ENCODE measurements at regions not wholly inside any gene's neighbourhood (a gene's known extent, or its start where the extent isn't known, plus 50 kb on each side); places are given as distances from the start of the nearest gene placed in this dataset.

DNA sequence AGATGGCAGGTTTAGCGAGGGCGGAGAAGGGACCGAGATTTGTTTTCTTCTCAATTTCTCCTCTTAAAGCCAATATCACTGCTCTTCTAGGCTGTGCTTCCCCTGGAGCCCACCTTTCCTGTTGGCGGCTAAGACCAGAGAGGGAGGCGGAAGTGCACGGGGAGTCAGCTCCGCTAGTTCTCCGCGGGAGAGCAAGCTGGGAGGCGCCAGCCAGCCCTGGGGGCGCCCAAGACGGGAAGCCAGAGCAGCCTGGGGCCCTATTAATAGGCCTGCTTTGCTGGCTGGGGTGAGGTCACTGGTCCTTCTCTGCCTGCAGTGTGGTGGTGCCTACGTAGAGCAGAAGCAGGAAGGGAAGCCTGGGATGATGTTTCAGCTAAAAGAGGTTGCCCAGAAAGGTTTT is 61.6 kb downstream of the LSM5 start:
- no peak for DNase-seq (ENCODE audit: low read depth)

DNA sequence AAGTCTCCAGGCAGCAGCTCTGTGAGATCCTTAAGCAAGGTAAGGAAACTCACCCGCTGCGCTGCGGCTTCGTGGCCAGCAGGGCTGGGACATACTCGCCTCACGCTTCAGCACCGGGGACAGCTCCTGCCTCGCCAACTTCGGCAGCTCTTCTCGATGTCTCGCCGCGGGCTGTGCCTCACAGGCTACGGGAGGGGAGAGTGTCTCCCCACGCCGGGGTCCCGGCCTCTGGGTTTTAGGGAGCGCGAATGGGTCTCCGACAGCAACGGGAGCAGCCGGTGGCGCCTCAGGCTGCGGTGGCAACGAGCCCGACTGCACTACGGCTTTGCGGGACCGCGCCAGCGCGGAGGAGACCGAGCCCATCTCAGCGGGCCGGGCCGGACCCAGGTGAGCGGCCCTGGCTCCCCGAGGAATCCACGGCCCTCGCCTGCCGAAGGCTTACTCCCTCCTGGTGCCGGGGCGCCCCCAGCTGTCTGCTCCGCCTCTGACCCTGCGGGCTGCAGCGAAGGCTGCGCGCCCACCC is 62.4 kb downstream of the LSM5 start:
- DNase-seq (ENCODE audit: low read depth): peak; percentile 35

DNA sequence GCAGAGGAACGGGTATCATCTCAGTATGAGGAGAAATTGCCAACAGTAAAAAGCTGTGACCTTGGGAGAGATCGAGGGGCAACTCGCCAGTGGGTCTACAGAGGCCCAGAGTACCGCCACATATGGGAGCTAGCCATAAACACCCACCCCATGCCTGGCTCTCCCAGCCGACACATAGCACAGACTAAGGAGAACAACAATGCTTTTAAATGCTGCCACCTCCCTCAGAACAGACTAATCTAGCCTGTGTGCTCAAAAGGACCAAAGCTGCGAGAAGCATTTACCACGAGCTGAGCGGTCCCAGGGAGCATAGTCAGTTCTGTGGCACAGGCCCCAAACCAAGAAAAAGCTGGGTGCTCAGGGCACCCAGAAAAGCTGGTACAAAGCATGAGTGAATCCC is 73.3 kb downstream of the LSM5 start:
- DNase-seq (ENCODE audit: low read depth): no peak

DNA sequence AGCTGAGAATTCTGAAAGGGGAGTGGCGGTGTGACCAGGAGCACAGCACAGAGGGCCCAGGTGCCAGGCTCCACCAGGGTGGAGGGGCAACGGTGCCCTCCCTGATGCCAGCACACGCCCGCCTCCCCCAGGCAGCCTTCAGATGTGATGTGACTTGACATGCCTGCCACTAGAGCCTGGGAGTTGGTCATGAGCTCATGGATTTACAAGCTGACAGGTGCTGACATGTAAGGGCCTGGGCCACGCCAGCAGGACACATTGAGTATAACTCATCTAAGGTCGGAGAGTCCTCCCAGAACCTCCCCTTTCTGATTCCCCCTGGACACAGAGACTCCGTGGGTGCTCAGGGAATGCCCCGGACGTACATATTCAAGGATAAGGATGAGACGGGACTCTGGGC is 74.2 kb downstream of the LSM5 start:
- DNase-seq (ENCODE audit: low read depth): no peak

DNA sequence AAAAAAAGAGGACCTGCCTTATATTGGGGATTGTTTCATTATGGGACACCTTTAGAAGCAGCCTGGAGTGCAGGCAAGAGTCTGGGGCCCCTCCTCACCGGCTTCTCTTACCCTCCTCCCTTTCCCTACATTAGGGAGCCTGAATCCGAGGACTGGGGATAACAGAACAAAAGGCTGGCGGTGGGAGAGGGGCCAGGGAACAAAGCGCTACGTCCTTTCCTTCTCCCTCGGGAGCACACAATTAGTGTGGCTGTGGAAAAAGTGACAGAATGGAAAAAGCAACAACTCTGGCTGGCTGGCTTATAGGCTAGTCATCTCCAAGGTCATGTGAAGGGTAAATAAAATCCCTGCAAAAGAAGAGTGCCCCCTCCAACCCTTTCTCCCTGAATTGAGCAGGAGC is 74.7 kb downstream of the LSM5 start:
- DNase-seq (ENCODE audit: low read depth): no peak

DNA sequence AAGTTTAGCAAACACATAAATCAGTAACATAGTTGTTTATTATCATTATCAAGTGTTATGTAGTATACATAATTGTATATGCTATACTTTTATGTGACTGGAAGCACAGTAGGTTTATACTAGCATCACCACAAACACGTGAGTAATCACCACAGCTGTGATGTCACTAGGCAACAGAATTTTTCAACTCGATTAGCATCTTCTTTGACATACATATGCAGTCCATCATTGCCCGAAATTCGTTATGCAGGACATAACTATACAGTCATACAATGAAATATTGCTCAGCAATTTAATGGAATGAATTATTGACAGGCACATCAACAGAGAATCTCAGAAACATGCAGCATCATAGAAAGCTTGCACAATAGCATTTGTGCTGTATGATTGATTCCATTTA is 77.7 kb downstream of the LSM5 start:
- no peak for DNase-seq (ENCODE audit: low read depth)

DNA sequence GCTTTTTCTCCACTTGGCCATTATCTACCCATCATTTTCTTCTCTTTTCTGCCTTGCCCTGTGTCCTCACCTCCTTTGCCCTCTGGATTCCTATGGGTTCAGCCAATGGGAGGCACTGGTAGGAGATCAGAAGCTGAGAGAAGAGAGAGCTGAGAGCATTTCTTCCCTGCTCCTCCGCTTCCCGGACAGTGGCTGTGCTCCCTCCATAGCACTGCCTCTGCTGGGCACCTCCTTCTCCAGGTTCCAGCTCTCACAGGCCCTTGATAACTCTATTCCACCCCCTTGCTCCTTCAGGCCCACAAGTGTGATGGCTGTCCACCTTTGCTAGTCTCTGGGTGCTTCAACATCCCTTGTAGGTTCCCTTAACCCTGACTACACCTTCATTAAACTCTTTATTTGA is 79.6 kb downstream of the LSM5 start:
- no peak for DNase-seq (ENCODE audit: low read depth)

DNA sequence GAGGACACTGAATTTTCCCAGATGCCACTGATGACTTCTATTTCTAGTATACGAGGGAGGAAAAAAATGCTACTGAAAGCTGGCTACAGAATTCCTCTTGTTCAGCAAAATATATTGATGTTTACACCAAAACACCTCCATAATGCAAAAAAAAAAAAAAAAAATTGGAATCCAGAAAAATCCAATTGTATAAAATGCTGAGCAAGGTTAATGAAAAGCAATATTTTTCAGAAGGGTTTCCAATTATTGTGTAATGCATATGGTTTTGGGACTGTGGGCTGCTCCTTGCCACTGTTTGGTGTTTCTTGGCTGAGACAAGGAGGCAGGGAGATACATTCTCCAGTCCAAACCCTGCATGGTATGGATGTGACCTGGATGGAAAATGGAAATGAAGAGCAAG is 83.8 kb downstream of the LSM5 start:
- no peak for DNase-seq (ENCODE audit: low read depth)

DNA sequence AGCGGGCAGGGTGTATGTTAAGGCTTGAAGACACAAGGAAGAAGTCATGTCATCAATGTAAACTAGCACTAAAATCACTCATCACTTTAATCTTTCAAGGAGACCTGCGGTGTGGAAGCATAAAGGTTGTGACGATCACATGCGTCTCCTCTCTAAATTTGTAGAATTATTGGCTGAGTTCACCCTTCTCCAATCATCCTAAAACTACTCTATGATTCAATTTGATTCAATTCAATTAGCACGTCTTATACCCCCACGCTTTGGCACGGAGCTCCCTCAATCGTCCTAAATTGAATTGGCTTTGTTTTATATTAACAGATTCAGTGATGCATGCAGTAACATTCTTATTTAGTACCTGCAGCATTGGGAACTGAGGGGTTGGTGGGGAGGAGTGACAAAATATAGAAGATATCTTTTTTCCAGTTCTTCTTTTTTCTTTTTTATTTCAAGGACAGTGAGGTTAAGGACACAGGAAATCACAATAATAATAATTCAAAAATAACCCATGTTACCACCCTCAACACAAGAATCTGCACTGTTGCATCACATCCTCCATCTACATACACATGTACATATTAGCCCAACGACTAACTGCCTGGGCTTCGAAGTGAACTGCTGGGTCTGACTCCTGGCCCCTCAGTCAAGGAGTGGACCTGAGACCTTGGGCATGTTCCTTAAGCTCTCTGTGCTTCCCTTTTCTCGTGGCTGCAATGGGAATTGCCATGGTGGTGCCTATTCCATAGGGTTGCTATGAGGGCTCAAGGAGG is 86.5 kb downstream of the LSM5 start:
- DNase-seq (ENCODE audit: low read depth): no peak

DNA sequence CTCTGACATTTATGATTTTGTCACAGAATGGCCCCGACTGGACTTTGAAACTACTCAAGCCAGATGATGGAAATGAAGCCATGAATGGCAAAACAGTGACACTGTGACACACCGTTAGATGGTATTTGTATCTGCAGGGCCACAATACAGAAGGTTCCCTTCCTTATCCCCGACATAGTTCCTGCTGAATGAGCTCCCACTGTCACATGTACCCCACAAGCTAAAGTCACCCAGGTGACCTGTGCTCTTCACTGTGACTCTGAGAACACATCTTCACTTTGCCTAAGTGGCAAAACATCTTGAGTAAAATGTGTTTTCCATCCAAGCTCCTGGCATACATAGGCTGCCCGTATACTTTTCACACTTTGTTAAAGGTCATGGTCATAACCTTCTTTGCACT is 89.5 kb downstream of the LSM5 start:
- DNase-seq (ENCODE audit: low read depth): no peak

DNA sequence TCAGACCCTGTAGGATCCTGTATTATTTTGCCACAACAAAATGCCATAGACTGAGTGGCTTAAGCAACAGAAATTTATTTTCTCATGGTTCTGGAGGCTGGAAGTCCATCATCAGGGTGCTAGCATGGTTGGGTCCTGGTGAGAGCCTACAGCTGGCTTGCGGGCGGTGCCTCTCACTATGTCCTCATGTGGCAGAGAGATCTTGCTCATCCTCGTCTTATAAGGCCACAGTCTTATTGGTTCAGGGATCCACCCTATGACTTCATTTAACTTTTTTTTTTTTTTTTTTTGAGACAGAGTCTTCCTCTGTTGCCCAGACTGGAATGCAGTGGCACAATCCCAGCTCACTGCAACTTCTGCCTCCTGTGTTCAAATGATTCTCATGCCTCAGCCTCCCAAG is 90.9 kb downstream of the LSM5 start:
- DNase-seq (ENCODE audit: low read depth): no peak

DNA sequence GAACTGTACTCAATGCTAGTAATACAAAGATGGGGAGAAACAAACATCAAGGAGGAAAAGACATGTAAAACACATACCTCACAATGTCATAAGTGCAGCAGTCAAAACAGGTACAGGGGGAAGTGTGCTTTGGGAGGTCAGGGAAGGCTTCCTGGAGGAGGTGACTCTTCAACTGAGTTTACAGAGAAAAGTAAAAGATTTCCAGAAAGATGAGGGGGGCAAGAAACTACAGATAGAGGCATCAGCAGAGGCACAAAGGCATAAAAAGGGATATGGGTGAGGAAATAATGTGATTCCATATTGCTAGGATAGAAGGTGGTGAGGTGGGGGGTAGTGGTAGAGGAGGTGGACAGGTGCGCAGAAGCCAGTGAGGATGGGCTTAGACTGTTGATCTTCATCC is 95.0 kb downstream of the LSM5 start:
- DNase-seq (ENCODE audit: low read depth): no peak

DNA sequence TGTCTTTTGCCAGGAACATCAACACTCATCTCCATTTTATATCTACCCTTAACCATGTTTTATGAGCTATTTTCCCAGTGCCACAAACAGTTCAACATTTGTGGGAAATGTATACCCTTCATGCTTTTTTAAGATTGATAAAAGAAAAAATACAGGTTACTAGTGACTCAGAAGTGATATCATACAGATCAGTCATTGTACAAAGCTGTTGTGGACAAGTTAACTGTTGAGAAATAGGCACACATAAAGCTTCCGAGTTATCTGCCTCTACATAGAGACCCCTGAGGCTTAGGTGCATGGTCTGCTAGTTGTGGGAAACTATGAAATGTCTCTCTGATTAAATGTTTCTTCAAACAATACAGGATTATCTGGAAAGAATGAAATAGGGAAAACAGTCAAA is 96.3 kb downstream of the LSM5 start:
- DNase-seq (ENCODE audit: low read depth): no peak

DNA sequence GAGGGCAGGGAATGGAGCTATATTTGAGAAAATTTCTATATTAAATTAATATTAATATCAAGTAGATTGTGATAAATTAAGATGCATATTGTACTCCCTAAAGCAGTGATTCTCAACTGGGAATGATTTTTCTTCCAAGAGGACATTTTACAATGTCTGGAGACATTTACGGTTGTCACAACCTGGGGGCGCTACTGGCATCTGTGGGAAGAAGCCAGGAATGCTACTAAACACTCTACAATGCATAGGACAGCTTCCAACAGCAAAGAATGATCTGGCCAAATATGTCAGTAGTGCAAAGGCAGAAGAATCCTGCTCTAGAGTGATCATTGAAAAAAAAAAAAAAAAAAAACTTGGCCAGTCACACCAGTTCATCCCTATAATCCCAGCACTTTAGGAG is 100.0 kb downstream of the LSM5 start:
- DNase-seq (ENCODE audit: low read depth): no peak

DNA sequence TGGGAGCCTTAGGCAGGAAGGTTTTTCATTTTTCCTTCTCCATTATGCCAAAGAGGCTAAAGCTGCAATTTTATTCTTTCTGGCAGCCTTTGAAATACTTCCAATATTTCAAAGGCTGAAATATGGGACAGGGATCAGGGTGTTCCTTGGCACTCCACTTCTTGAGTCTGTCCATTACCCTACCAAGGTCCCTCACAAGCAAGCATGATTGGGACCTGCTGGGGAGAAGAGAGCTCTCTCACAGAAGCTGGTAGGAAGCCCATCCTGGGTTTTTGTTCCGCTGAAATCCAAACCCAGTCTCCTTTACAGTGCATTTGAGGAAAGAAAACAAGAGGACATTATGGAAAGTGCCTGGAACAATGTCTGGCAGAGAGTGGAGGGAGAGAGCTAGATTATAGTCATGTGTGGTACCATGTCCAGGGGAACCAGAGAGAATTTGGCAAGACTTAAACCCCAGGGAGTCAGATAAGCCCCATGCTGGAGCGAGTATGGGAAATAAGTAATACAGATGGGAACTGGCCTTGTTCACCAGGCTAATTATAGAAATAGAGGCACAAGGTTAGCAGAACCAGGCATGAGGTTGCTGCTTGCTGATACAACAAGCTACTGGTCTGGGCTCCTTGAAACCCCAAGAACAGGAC is 104.7 kb downstream of the LSM5 start:
- no peak for DNase-seq (ENCODE audit: low read depth)

DNA sequence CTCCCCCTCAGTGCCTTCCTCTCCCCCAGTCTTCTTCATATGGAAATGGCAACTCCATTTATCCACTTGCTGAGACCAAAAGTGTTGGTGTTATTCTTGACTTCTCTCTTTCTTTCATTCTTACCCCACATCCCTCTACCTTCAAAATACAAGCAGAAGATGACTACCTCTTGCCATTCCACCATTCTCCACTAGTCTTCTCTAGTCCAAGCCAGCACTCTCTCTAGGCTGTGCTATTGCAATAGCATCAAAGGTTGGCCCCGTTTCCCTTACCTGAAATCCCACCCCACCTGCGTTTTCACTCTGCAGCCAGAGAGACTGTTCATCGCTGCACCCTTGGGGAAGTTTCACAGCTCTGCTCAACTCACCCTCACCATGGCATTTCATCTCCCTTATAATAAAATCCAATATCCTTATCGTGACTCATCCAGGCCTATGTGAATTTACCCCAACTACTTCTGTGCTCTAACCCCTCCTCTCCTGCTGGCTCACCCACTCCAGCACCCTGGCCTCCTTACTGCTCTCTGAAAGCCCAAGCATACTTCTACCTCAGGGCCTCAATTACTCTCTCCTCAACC is 109.1 kb downstream of the LSM5 start:
- DNase-seq (ENCODE audit: low read depth): no peak

DNA sequence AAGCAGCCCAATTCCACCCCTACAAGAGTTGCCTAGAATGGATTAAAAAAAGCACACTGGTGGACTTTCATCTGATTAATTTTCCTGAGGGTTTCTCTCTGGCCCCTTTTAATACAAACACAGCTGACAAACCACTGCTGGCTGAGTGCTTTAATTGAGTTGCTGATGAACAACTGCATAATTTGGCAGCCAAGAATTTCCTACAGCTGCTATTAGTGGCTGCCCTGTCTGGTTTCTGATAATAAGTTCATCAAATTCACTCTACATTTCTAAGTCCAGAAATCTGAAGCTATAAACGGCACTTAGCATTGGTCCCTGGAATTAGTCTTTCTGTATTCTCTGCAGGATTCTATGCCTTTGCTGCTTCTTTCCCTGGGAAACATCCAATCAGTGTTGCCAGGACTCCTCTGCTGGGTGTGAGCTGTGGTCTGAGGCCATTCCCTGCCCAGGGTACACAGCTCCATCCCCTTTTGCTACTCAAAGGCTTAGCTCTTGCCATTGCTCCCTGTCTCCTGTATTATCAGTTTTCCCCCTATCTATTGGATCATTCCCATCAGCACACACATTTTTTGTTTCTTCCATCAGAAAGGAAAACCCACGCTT is 110.6 kb downstream of the LSM5 start:
- no peak for DNase-seq (ENCODE audit: low read depth)

DNA sequence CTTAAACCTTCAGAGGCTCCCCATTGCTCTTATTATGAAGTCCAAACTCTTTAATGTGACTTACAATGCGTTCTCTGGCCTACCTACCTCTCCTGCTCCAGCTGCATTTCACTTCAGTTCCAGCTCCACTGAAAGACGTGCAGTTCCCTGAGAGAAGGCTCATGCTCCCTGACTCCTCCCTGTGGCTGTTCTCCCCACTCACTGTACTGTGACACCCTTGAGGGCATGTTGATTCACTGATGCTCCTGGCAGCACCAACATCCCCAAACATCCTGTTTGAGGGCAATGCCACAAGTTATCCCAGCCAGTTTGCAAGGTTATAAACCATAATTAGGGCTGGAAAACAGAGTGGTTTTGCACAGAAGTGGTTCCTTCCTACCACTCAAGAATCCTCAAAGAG is 111.2 kb downstream of the LSM5 start:
- no peak for DNase-seq (ENCODE audit: low read depth)

DNA sequence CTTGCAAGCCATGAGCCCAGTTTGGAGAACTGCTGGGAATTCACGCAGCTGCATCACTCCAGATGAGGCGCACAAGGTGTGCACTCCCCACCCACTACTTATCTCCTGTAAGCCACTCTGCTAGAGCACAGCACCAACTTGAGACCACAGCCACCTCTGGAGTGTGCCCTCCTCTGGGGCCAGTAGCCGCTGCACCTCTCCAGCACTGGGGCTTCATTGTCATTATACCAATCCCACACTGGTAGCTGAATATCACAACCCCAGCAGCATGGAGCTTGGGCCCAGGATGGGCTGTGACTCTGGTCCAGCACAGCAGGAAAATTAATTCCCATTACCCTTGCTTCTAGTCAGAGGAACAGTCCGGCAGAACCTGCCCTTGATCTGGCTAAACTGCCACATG is 125.6 kb downstream of the LSM5 start:
- DNase-seq (ENCODE audit: low read depth): no peak

DNA sequence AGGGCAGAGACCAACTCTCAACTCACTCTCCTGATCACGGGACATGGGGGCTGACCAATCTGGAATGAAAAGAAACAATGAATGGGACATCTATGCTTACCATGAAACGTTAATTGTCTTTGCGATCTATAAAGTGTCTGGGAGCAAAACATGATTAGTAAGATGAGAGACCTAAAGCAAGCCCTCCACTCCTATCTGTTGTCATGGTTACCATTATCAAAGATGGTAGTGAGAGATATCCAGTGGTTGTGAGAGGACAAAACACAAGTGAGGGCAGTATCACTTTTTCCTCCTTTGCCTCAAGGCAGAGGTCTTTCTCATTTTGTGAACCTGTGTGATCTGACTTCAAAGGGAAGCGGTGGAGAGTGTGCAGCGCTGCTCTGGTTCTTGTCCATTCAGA is 130.1 kb downstream of the LSM5 start:
- no peak for DNase-seq (ENCODE audit: low read depth)

DNA sequence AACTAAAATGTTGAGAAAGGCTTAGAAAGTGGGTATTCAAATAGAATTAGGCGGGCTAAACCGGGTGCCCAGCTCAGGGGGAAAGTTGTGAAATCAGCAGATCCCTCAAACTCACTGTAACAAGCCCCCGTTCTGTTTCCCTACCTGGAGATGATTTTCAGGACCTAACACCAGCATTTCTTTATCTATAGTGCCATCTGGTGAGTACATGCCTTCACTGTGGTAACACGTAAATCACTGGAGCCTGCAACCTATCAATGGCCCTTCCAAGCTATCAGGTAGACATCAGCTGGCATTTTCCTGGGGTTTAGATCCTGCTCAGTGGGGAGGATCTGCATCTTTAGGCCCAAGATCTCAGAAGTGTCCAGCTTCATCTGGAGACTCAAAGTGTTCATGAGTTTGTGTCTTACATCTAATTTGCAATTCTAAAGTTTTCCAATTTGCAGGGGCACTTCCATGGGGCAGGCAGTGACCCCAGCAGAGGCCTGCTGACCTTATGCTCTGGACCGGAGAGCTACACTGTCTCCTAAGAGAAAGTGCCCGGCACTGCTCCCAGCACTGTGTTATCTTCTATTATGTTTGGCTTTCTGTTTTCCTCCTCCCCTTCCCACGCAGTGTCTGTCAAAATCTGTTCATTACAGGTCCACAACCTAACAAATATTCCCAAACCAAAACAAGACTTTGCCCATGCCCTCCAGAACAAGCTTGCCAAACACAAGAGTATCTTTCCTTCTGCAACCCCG is 132.5 kb downstream of the LSM5 start:
- DNase-seq (ENCODE audit: low read depth): no peak

DNA sequence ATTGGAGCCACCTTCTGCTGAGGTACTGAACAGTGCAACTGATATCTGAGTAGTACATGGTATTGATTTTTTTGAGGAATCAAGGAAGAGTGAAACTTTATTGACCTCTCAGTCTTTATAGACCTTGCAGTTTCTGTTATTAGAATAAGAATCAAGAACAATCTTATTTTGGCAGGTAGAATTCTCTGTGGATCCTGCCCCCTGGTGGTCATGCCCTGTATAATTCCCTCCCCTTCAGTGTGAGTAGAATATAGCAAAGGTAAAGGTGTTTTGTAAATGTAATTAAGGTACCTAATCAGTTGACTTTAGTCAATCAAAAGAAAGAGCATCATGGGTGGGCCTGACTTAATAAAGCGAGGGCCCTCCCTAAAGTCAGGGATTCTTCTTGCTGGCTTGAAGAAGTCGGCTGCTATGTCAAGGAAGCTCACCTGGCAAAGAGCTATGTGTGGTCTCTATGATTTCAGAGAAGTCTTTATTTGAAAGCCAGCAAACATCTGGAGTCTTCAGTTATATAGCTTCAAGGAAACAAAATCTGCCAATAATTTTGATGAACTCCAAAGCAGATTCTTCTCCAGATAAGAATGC is 142.8 kb downstream of the LSM5 start:
- DNase-seq (ENCODE audit: low read depth): no peak

Measured in stimulated activated CD8-positive, alpha-beta memory T cell treated with anti-CD3 and anti-CD28 coated beads, Interleukin-15, amount 100 ng/mL, for 1 hour (primary cell).